K562 (cell line): ENCODE measurements at regions not wholly inside any gene's neighbourhood (a gene's known extent, or its start where the extent isn't known, plus 50 kb on each side); places are given as distances from the start of the nearest gene placed in this dataset.

Source experiments
- ATAC-seq: fragments of 200-7000 bp; cut with Tn5 transposase; 3 replicates; pipeline ENCODE4 v1.9.1; 2020; ENCODE audit warnings: moderate library complexity
- BruUV-seq: library from RNA; stranded (reverse); fragments of 400-500 nt; replicated peaks from 2 replicates; lab custom pipeline; 2021; lab: Mats Ljungman, UMichigan
- CTCF ChIA-PET: fragments of 300-600 bp; formaldehyde crosslinking; extraction: SDS; loops from one replicate; lab custom pipeline; 2021; ENCODE audit warnings: low intra/inter-chr PET ratio; lab: Yijun Ruan, JAX
- POLR2A ChIA-PET: fragments of 300-600, 350-650 bp; sonication (Branson Sonifier 250); formaldehyde crosslinking; extraction: SDS; loops from one replicate; lab custom pipeline; 2021; ENCODE audit warnings: antibody characterized with exemption, inconsistent platforms; lab: Yijun Ruan, JAX
- DNase-seq, 4 experiments: peaks; one replicate each; pipeline versions ENCODE4 v3.0.0 to v3.0.0-alpha.2; 2011 to 2018; ENCODE audit warnings: low spot score in 3 of 4, mixed read lengths in 3 of 4; ENCODE audit errors: extremely low read depth in 1 of 4
- FAIRE-seq: peaks from 2 replicates; lab custom pipeline; 2011; peaks lifted over from hg19 to GRCh38; lab: Jason Lieb, UNC
- H2AFZ ChIP-seq: 2 replicates; pipeline ENCODE4 v1.6.0; 2011; ENCODE audit warnings: low read depth, low read length, control low read depth, inconsistent platforms
- H3K27ac ChIP-seq: fragments of 200-600 bp; 3 replicates; pipeline ENCODE4 v1.8.0; 2011; ENCODE audit warnings: low read depth, mild to moderate bottlenecking, control low read depth, inconsistent platforms, low read length, moderate library complexity, mixed read lengths; ENCODE audit errors: extremely low read depth
- H3K27me3 ChIP-seq, 2 experiments: fragments of 300-600 bp in 1 of 2; 2 replicates in 1 of 2; 3 replicates in 1 of 2; pipeline versions ENCODE4 v1.6.0 to v1.8.0; 2011; ENCODE audit warnings: inconsistent platforms in 2 of 2, low read length in 2 of 2, mild to moderate bottlenecking in 1 of 2, mixed read lengths in 1 of 2, moderate library complexity in 1 of 2; ENCODE audit not compliant: control insufficient read depth in 2 of 2, insufficient read depth in 2 of 2
- H3K36me3 ChIP-seq: fragments of 300-600 bp; 3 replicates; pipeline ENCODE4 v1.8.0; 2011; ENCODE audit warnings: mild to moderate bottlenecking, low read length, inconsistent platforms; ENCODE audit not compliant: control insufficient read depth, insufficient read depth
- H3K4me1 ChIP-seq, 2 experiments: fragments of 200-600 bp in 1 of 2; replicated peaks in 1 of 2; 2 replicates in 1 of 2; 3 replicates in 1 of 2; pipeline versions ENCODE4 v1.5.1 to v1.8.0; 2011; ENCODE audit warnings: inconsistent platforms in 2 of 2, low read length in 2 of 2, mild to moderate bottlenecking in 1 of 2, mixed read lengths in 1 of 2, moderate library complexity in 1 of 2; ENCODE audit not compliant: control insufficient read depth in 2 of 2, insufficient read depth in 2 of 2
- H3K4me2 ChIP-seq: 2 replicates; pipeline ENCODE4 v1.6.1; 2011; ENCODE audit warnings: low read length, control low read depth, inconsistent platforms, mixed read lengths; ENCODE audit not compliant: insufficient read depth
- H3K4me3 ChIP-seq: fragments of 200-600 bp; sonication (generic), shearing (Covaris generic); 2 replicates; pipeline ENCODE4 v1.5.1; 2016; ENCODE audit warnings: control low read depth, inconsistent platforms
- H3K79me2 ChIP-seq: fragments of 200-600 bp; 3 replicates; pipeline ENCODE4 v1.8.0; 2011; ENCODE audit warnings: low read length, inconsistent platforms; ENCODE audit not compliant: control insufficient read depth, insufficient read depth
- H3K9ac ChIP-seq, 2 experiments: 2 replicates each; pipeline versions ENCODE4 v1.6.0 to v1.6.1; 2011; ENCODE audit warnings: low read depth in 2 of 2, low read length in 2 of 2, control low read depth in 1 of 2, inconsistent platforms in 1 of 2, mild to moderate bottlenecking in 1 of 2, mixed read lengths in 1 of 2; ENCODE audit not compliant: insufficient read depth in 1 of 2
- H3K9me1 ChIP-seq: one replicate; pipeline ENCODE4 v1.6.0; 2011; ENCODE audit warnings: inconsistent platforms, mild to moderate bottlenecking, low read length, moderate library complexity; ENCODE audit not compliant: control insufficient read depth, insufficient read depth
- H3K9me3 ChIP-seq: replicated peaks from 2 replicates; pipeline ENCODE4 v1.5.1; 2011; ENCODE audit warnings: low read depth, low read length, inconsistent platforms; ENCODE audit not compliant: control insufficient read depth, insufficient read depth
- H4K20me1 ChIP-seq: replicated peaks from 2 replicates; pipeline ENCODE4 v1.6.1; 2011; ENCODE audit warnings: low read length, inconsistent platforms, mixed read lengths; ENCODE audit not compliant: control insufficient read depth, insufficient read depth
- ATF2 ChIP-seq: sonication (generic); formaldehyde crosslinking; IDR thresholded peaks from 2 replicates; pipeline ENCODE4 v1.8.1; 2022; ENCODE audit warnings: missing genetic modification reagents
- C11orf30 ChIP-seq: fragments of 450-650 bp; IDR thresholded peaks from 2 replicates; pipeline ENCODE4 v1.6.1; 2016; ENCODE audit warnings: low read depth, mild to moderate bottlenecking
- CREB1 ChIP-seq, 2 experiments: sonication (generic) in 1 of 2; formaldehyde crosslinking in 1 of 2; IDR thresholded peaks; 2 replicates each; pipeline versions ENCODE4 v1.6.1 to v1.8.0; 2012 to 2022; ENCODE audit warnings: inconsistent platforms in 1 of 2, mild to moderate bottlenecking in 1 of 2, missing genetic modification reagents in 1 of 2, moderate library complexity in 1 of 2
- CSDE1 ChIP-seq, 2 experiments: fragments of 450-650 bp; IDR thresholded peaks; 2 replicates each; pipeline ENCODE4 v1.6.1; 2016; ENCODE audit warnings: mild to moderate bottlenecking in 1 of 2
- ETV6 ChIP-seq, 3 experiments: fragments of 150-350 bp in 1 of 3; sonication (generic) in 1 of 3; formaldehyde crosslinking in 1 of 3; IDR thresholded peaks; 2 replicates each; pipeline versions ENCODE4 v1.6.1 to v1.8.0; 2014 to 2022; ENCODE audit warnings: borderline replicate concordance in 2 of 3, low read depth in 2 of 3, antibody characterized with exemption in 1 of 3, low read length in 1 of 3, mild to moderate bottlenecking in 1 of 3, missing genetic modification reagents in 1 of 3
- FOXA1 ChIP-seq: fragments of 450-650 bp; IDR thresholded peaks from 2 replicates; pipeline ENCODE4 v1.6.1; 2016; ENCODE audit warnings: mild to moderate bottlenecking, borderline replicate concordance
- GATAD2A ChIP-seq: fragments of 450-650 bp; IDR thresholded peaks from 2 replicates; pipeline ENCODE4 v1.6.1; 2017
- RBFOX2 ChIP-seq: fragments of 200-400 bp; formaldehyde crosslinking; IDR thresholded peaks from 2 replicates; pipeline ENCODE4 v1.6.1; 2017; ENCODE audit warnings: low read depth, mild to moderate bottlenecking, low read length, moderate library complexity
- RBM25 ChIP-seq: fragments of 200-400 bp; formaldehyde crosslinking; IDR thresholded peaks from 2 replicates; pipeline ENCODE4 v1.6.1; 2018; ENCODE audit warnings: low read length, low read depth, moderate library complexity; ENCODE audit not compliant: severe bottlenecking
- STAG1 ChIP-seq: sonication (generic); formaldehyde crosslinking; IDR thresholded peaks from 2 replicates; pipeline ENCODE4 v1.5.0; 2020; ENCODE audit warnings: missing genetic modification reagents, borderline replicate concordance
- ZNF146 ChIP-seq: IDR thresholded peaks from one replicate; pipeline ENCODE4 v1.6.1; 2018; ENCODE audit warnings: missing compliant biosample characterization; ENCODE audit not compliant: unreplicated experiment
- WGBS: fragments of 100-300 bp; shearing (Covaris generic); methylation state at CpG from one replicate; pipeline ENCODE4 v1.1.6; 2016; ENCODE audit warnings: low coverage, mixed read lengths; ENCODE audit not compliant: insufficient coverage; ENCODE audit errors: missing lambda C conversion rate; 5-methylcytosine and 5-hydroxymethylcytosine counted together
- in situ Hi-C: fragments of 300-500 bp; cut with MboI; formaldehyde crosslinking; loops from 4 replicates; pipeline ENCODE4 v1.15.0; 2018; ENCODE audit warnings: inconsistent platforms, mixed read lengths
- intact Hi-C: fragments of 100-400 bp; cut with micrococcal nuclease; formaldehyde crosslinking; loops from 2 replicates; pipeline ENCODE4 v1.14.2; 2022

- TF ChIP-seq FOXA1 (no peak), C11orf30 (no peak), CREB1 (IDR thresholded peaks at IDR 0.05) (no peak), CREB1 (CRISPR knock-in tag; IDR thresholded peaks at IDR 0.05) (no peak), GATAD2A (no peak), CSDE1 (IDR thresholded peaks at IDR 0.05) (no peak), ETV6 (IDR thresholded peaks at IDR 0.05; ENCODE audit: borderline replicate concordance in 1 of 2, low read depth in 2 of 2, low read length in 1 of 2) (no peak), ETV6 (CRISPR knock-in tag; IDR thresholded peaks at IDR 0.05; ENCODE audit: borderline replicate concordance) (no peak), STAG1 (CRISPR knock-in tag) (no peak), ATF2 (CRISPR knock-in tag) (no peak)
Observed at GRCh38 chr4:65983061-65983460, 312.8 kb upstream of the EPHA5 start (continued).

- BruUV-seq, result no TSS peak
- no peak overlapping the region for H3K27ac ChIP-seq
- intact Hi-C loops (no loop called here), in situ Hi-C loops (no loop called here)
- DNase-seq, result no peak
- H4K20me1 ChIP-seq, result no peaks in the 10 kb centered on the region
- no peak for FAIRE-seq
- H3K36me3 ChIP-seq, result no peaks in the 10 kb centered on the region
- H3K9ac ChIP-seq, result no peak overlapping the region
- POLR2A ChIA-PET, result no interaction called here
- CTCF ChIA-PET, result no interaction called here
- 5% methylated on average over 2 of the region's 2 CpGs for WGBS
- TF ChIP-seq RBM25, result peak; percentile 45
- TF ChIP-seq ZNF146 (CRISPR knock-in tag), result peak; percentile 37
- no peak for TF ChIP-seq RBFOX2
- no peak overlapping the region for H3K4me3 ChIP-seq
- H3K9me1 ChIP-seq, result no peaks in the 10 kb centered on the region
- H2AFZ ChIP-seq, result no peak overlapping the region
- no peak for ATAC-seq
- no peak overlapping the region for H3K4me2 ChIP-seq
- no peaks in the 10 kb centered on the region; the same call in 1 of the 2 replicates for H3K9me3 ChIP-seq
- no peaks in the 10 kb centered on the region for H3K79me2 ChIP-seq
- H3K27me3 ChIP-seq, result no peaks in the 10 kb centered on the region
- H3K4me1 ChIP-seq, result no peaks in the 10 kb centered on the region
Observed at GRCh38 chr4:65976287-65976686, 306.0 kb upstream of the EPHA5 start.
